ENCODE measurements at regions not wholly inside any gene's neighbourhood (a gene's known extent, or its start where the extent isn't known, plus 50 kb on each side); places are given as distances from the start of the nearest gene placed in this dataset.
"Not testable (repeated sequence)": the region's sequence is repeated elsewhere in the genome, so short reads cannot be mapped to it uniquely, and the experiment has no call there.

GRCh38 chr14:37985826-37986470, 221.8 kb upstream of the SSTR1 start:
- peak; percentile 20 for DNase-seq (ENCODE audit: low spot score)
- peak; percentile 5 for FAIRE-seq

GRCh38 chr14:37988472-37988871, 219.2 kb upstream of the SSTR1 start:
- no peak for DNase-seq (ENCODE audit: low spot score)
- no peak for FAIRE-seq

GRCh38 chr14:37991027-37991426, 216.7 kb upstream of the SSTR1 start:
- no peak for FAIRE-seq

GRCh38 chr14:37992499-37992898, 215.2 kb upstream of the SSTR1 start:
- no peak for FAIRE-seq
- no peak for DNase-seq (ENCODE audit: low spot score)

More at GRCh38 chr14:37991027-37991426, 216.7 kb upstream of the SSTR1 start:
- DNase-seq (ENCODE audit: low spot score) = no peak

GRCh38 chr14:37994846-37995372, 212.8 kb upstream of the SSTR1 start:
- DNase-seq (ENCODE audit: low spot score) (no peak), FAIRE-seq (no peak)

- DNase-seq (ENCODE audit: low spot score) (no peak), FAIRE-seq (no peak)
These were observed 210.7 kb upstream of the SSTR1 start for GRCh38 chr14:37997017-37997416.

GRCh38 chr14:38000340-38000739, 207.4 kb upstream of the SSTR1 start:
- FAIRE-seq (no peak), DNase-seq (ENCODE audit: low spot score) (no peak)

- DNase-seq (ENCODE audit: low spot score) = no peak
- no peak for FAIRE-seq
These were observed 206.2 kb upstream of the SSTR1 start for GRCh38 chr14:38001501-38001900.

GRCh38 chr14:38003746-38004609, 203.7 kb upstream of the SSTR1 start:
- FAIRE-seq (no peak), DNase-seq (ENCODE audit: low spot score) (no peak)

GRCh38 chr14:38004610-38004879, 203.2 kb upstream of the SSTR1 start:
- no peak for DNase-seq (ENCODE audit: low spot score)

GRCh38 chr14:38011156-38011555, 196.5 kb upstream of the SSTR1 start:
- not testable (repeated sequence) for DNase-seq (ENCODE audit: low spot score); FAIRE-seq

More at GRCh38 chr14:38004610-38004879, 203.2 kb upstream of the SSTR1 start:
- no peak for FAIRE-seq

- FAIRE-seq = no peak
- DNase-seq (ENCODE audit: low spot score) = no peak
These were observed 195.6 kb upstream of the SSTR1 start for GRCh38 chr14:38012056-38012455.

- DNase-seq (ENCODE audit: low spot score) (no peak), FAIRE-seq (no peak)
These were observed 191.2 kb upstream of the SSTR1 start for GRCh38 chr14:38016497-38016896.

GRCh38 chr14:38021861-38022260, 185.8 kb upstream of the SSTR1 start:
- no peak for FAIRE-seq
- no peak for DNase-seq (ENCODE audit: low spot score)

- DNase-seq (ENCODE audit: low spot score) (no peak), FAIRE-seq (no peak)
These were observed 184.9 kb upstream of the SSTR1 start for GRCh38 chr14:38022775-38023174.

- no peak for DNase-seq (ENCODE audit: low spot score)
- FAIRE-seq = no peak
These were observed 169.5 kb upstream of the SSTR1 start for GRCh38 chr14:38038171-38038570.

- no peak for DNase-seq (ENCODE audit: low spot score)
- no peak for FAIRE-seq
These were observed 168.7 kb upstream of the SSTR1 start for GRCh38 chr14:38038986-38039385.

- DNase-seq (ENCODE audit: low spot score) (no peak), FAIRE-seq (no peak)
These were observed 168.2 kb upstream of the SSTR1 start for GRCh38 chr14:38039496-38039895.

- FAIRE-seq (no peak), DNase-seq (ENCODE audit: low spot score) (no peak)
These were observed 167.3 kb upstream of the SSTR1 start for GRCh38 chr14:38040411-38040810.

GRCh38 chr14:38042322-38042721, 165.4 kb upstream of the SSTR1 start:
- FAIRE-seq (no peak), DNase-seq (ENCODE audit: low spot score) (peak; percentile 70)

- DNase-seq (ENCODE audit: low spot score) (no peak), FAIRE-seq (no peak)
These were observed 163.0 kb upstream of the SSTR1 start for GRCh38 chr14:38044710-38045109.

- FAIRE-seq = no peak
- DNase-seq (ENCODE audit: low spot score) = no peak
These were observed 162.2 kb upstream of the SSTR1 start for GRCh38 chr14:38045461-38045860.

GRCh38 chr14:38046160-38046559, 161.5 kb upstream of the SSTR1 start:
- no peak for FAIRE-seq

More at GRCh38 chr14:38046160-38046559, 161.5 kb upstream of the SSTR1 start:
- no peak for DNase-seq (ENCODE audit: low spot score)
